ENCODE measurements at regions not wholly inside any gene's neighbourhood (a gene's known extent, or its start where the extent isn't known, plus 50 kb on each side); places are given as distances from the start of the nearest gene placed in this dataset.

DNA sequence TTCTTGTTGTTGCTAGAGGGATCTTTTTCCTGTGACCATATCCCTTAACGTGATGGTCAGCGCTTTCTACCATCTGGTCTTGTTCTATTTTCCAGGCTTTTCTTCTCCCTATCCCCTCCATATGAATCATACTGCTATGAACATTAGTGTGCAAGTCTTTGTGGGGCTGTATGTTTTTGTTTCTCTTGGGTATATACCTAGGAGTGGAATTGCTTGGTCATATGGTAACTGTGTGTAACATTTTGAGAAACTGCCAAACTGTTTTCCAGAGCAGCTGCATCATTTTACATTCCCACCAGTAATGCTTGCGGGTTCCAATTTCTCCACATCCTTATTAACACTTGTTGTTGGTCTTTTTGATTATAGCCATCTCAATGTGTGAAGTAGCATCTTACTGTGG lies 121.4 kb downstream of the SPRY1 start:
- TF ChIP-seq, protein P1, sequence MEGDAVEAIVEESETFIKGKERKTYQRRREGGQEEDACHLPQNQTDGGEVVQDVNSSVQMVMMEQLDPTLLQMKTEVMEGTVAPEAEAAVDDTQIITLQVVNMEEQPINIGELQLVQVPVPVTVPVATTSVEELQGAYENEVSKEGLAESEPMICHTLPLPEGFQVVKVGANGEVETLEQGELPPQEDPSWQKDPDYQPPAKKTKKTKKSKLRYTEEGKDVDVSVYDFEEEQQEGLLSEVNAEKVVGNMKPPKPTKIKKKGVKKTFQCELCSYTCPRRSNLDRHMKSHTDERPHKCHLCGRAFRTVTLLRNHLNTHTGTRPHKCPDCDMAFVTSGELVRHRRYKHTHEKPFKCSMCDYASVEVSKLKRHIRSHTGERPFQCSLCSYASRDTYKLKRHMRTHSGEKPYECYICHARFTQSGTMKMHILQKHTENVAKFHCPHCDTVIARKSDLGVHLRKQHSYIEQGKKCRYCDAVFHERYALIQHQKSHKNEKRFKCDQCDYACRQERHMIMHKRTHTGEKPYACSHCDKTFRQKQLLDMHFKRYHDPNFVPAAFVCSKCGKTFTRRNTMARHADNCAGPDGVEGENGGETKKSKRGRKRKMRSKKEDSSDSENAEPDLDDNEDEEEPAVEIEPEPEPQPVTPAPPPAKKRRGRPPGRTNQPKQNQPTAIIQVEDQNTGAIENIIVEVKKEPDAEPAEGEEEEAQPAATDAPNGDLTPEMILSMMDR (conservative IDR thresholded peaks at IDR 0.05), result no peak
- no peak for TF ChIP-seq ZFX (IDR thresholded peaks at IDR 0.05)
